DMS 273 treated with DMSO at 0.1 percent for 48 hours (cell line): ENCODE measurements at regions not wholly inside any gene's neighbourhood (a gene's known extent, or its start where the extent isn't known, plus 50 kb on each side); places are given as distances from the start of the nearest gene placed in this dataset.
A peak's percentile ranks its signal among the peaks of the same experiment; 100 is the strongest.

Experiments used
- DNase-seq: peaks from one replicate; lab custom pipeline; 2025; lab: John Stamatoyannopoulos, UW

GRCh38 chr1:98813738-98814309 lies 152.3 kb downstream of the SNX7 start:
- DNase-seq, result no peak

- peak; percentile 1 for DNase-seq
These were observed 156.3 kb downstream of the SNX7 start for GRCh38 chr1:98817821-98818220.

- no peak for DNase-seq
These were observed 159.9 kb downstream of the SNX7 start for GRCh38 chr1:98821379-98821778.

- no peak for DNase-seq
These were observed 163.2 kb downstream of the SNX7 start for GRCh38 chr1:98824736-98825135.

GRCh38 chr1:98827041-98827440 lies 165.5 kb downstream of the SNX7 start:
- DNase-seq, result no peak

GRCh38 chr1:98839840-98840239 lies 164.8 kb downstream of the PLPPR5 start:
- no peak for DNase-seq
